SK-N-MC (cell line): ENCODE measurements at regions not wholly inside any gene's neighbourhood (a gene's known extent, or its start where the extent isn't known, plus 50 kb on each side); places are given as distances from the start of the nearest gene placed in this dataset.

Experiments
- EZH2 ChIP-seq: fragments of 200-600 bp; sonication (generic); IDR thresholded peaks from one replicate; pipeline ENCODE4 v1.6.1; 2017; ENCODE audit warnings: antibody characterized with exemption
- POLR2AphosphoS5 ChIP-seq: IDR thresholded peaks from 2 replicates; pipeline ENCODE4 v1.6.1; 2012; ENCODE audit warnings: mild to moderate bottlenecking, low read depth, low read length, borderline replicate concordance

DNA sequence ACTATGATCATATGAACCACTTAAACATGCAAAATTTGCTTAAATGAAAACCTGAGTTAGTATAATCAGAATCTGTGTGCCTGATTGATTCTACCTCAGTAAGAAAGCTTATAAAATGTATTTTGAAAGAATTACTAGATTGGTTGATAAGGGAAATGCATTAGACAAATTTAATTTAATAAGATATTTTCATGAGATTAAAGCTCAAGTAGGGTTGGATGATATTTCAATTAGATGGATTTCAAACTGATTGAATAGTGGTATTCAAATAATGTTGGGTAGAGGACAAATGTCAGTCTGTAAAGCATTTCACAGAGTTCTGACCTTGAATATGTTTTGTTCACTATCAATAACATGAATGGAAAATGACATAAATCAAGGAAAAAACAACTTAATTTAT lies 780.4 kb upstream of the ALCAM start:
- TF ChIP-seq EZH2: no peak
- no peak for TF ChIP-seq POLR2AphosphoS5
